ENCODE measurements at regions not wholly inside any gene's neighbourhood (a gene's known extent, or its start where the extent isn't known, plus 50 kb on each side); places are given as distances from the start of the nearest gene placed in this dataset.

GRCh38 chr7:10284001-10284400 is 689.7 kb upstream of the PHF14 start:
- no peak for TF ChIP-seq POLR2A (IDR thresholded peaks at IDR 0.05; ENCODE audit: low read length)
- no peak for TF ChIP-seq GATA1 (IDR thresholded peaks at IDR 0.05; ENCODE audit: low read depth, low read length)

Data from erythroblast (primary cell).